Astrocyte (in vitro differentiated cells and primary cell): ENCODE measurements at regions not wholly inside any gene's neighbourhood (a gene's known extent, or its start where the extent isn't known, plus 50 kb on each side); places are given as distances from the start of the nearest gene placed in this dataset.
A peak's percentile ranks its signal among the peaks of the same experiment; 100 is the strongest.

Source experiments
- DNase-seq: peaks from one replicate; pipeline ENCODE4 v3.0.0-alpha.2; 2010; ENCODE audit warnings: low read depth
- FAIRE-seq: peaks from 2 replicates; lab custom pipeline; 2011; peaks lifted over from hg19 to GRCh38; lab: Jason Lieb, UNC
- H2AFZ ChIP-seq: 2 replicates; pipeline ENCODE4 v1.6.0; 2012; ENCODE audit warnings: low read depth, low read length, inconsistent platforms
- H3K27ac ChIP-seq: 2 replicates; pipeline ENCODE4 v1.5.1; 2011; ENCODE audit warnings: low read depth, low read length, inconsistent platforms
- H3K27me3 ChIP-seq: 2 replicates; pipeline ENCODE4 v1.6.0; 2011; ENCODE audit warnings: low read length, inconsistent platforms; ENCODE audit not compliant: insufficient read depth
- H3K36me3 ChIP-seq: 2 replicates; pipeline ENCODE4 v1.5.1; 2011; ENCODE audit warnings: low read length, inconsistent platforms; ENCODE audit not compliant: insufficient read depth
- H3K4me1 ChIP-seq: 2 replicates; pipeline ENCODE4 v1.5.1; 2011; ENCODE audit warnings: low read length, inconsistent platforms; ENCODE audit not compliant: insufficient read depth
- H3K4me2 ChIP-seq: 2 replicates; pipeline ENCODE4 v1.6.0; 2012; ENCODE audit warnings: low read length, inconsistent platforms
- H3K4me3 ChIP-seq: 2 replicates; pipeline ENCODE4 v1.5.1; 2011; ENCODE audit warnings: low read depth, mild to moderate bottlenecking, low read length, inconsistent platforms; ENCODE audit not compliant: insufficient read depth
- H3K79me2 ChIP-seq: 2 replicates; pipeline ENCODE4 v1.6.0; 2012; ENCODE audit warnings: mild to moderate bottlenecking, low read length, inconsistent platforms; ENCODE audit not compliant: insufficient read depth
- H3K9ac ChIP-seq: 2 replicates; pipeline ENCODE4 v1.6.0; 2012; ENCODE audit warnings: mild to moderate bottlenecking, low read length, inconsistent platforms
- H3K9me3 ChIP-seq: 2 replicates; pipeline ENCODE4 v1.5.1; 2012; ENCODE audit warnings: low read depth, mild to moderate bottlenecking, low read length, inconsistent platforms; ENCODE audit not compliant: insufficient read depth
- H4K20me1 ChIP-seq: 2 replicates; pipeline ENCODE4 v1.6.0; 2012; ENCODE audit warnings: low read length, inconsistent platforms; ENCODE audit not compliant: insufficient read depth
- H3K27ac Mint-ChIP-seq: one replicate; pipeline ENCODE4 v1.8.0; 2021; ENCODE audit warnings: mild to moderate bottlenecking, mixed read lengths; ENCODE audit not compliant: unreplicated experiment
- H3K27me3 Mint-ChIP-seq: one replicate; pipeline ENCODE4 v1.8.0; 2021; ENCODE audit warnings: low read depth, mixed read lengths; ENCODE audit not compliant: unreplicated experiment
- H3K36me3 Mint-ChIP-seq: one replicate; pipeline ENCODE4 v1.8.0; 2021; ENCODE audit warnings: low read depth, mixed read lengths; ENCODE audit not compliant: unreplicated experiment
- H3K4me1 Mint-ChIP-seq: one replicate; pipeline ENCODE4 v1.8.0; 2021; ENCODE audit warnings: low read depth, mixed read lengths; ENCODE audit not compliant: unreplicated experiment
- H3K4me3 Mint-ChIP-seq: one replicate; pipeline ENCODE4 v1.8.0; 2021; ENCODE audit warnings: mild to moderate bottlenecking, moderate library complexity, mixed read lengths; ENCODE audit not compliant: unreplicated experiment
- H3K9me3 Mint-ChIP-seq: one replicate; pipeline ENCODE4 v1.8.0; 2021; ENCODE audit warnings: mild to moderate bottlenecking, mixed read lengths; ENCODE audit not compliant: unreplicated experiment
- EZH2 ChIP-seq: IDR thresholded peaks from 2 replicates; pipeline ENCODE4 v1.6.1; 2012; ENCODE audit warnings: mild to moderate bottlenecking, low read length, inconsistent platforms; ENCODE audit not compliant: insufficient read depth
- TF ChIP-seq, protein P1 (sequence below): IDR thresholded peaks from 2 replicates; pipeline ENCODE4 v1.5.1; 2011; ENCODE audit warnings: low read depth, mild to moderate bottlenecking, inconsistent platforms, low read length, moderate library complexity; ENCODE audit not compliant: insufficient read depth

DNA sequence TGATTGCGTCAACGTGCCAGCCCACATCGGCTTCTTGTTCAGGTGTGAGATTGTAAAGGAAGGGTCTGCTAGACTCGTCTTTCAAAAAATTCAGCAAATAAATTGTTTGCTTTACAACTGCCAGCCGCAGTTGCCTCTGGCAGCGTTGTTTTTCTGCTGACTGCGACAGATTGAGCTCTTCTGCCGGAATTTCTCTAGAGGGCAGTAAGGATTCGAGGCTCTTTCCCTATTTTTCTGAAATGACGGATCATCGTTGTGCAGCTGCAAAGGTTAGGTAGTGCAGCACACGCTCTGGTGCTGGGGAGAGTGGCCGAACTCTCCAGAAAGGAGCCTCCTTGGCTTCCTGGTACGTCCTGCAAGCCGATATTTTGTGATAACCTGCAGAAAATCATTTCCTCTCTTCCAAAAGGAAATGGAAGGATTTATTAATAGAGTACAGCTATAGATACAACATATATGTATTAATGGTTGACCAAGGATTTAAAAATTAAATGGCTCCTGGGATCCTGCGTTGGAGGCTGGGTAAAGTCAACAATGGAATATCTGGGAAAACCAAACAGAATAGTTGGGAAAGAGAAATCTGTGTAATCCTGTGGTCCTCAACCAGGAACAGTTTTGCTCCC, 121.9 kb upstream of the ZFP64 start:
- TF ChIP-seq, protein P1, sequence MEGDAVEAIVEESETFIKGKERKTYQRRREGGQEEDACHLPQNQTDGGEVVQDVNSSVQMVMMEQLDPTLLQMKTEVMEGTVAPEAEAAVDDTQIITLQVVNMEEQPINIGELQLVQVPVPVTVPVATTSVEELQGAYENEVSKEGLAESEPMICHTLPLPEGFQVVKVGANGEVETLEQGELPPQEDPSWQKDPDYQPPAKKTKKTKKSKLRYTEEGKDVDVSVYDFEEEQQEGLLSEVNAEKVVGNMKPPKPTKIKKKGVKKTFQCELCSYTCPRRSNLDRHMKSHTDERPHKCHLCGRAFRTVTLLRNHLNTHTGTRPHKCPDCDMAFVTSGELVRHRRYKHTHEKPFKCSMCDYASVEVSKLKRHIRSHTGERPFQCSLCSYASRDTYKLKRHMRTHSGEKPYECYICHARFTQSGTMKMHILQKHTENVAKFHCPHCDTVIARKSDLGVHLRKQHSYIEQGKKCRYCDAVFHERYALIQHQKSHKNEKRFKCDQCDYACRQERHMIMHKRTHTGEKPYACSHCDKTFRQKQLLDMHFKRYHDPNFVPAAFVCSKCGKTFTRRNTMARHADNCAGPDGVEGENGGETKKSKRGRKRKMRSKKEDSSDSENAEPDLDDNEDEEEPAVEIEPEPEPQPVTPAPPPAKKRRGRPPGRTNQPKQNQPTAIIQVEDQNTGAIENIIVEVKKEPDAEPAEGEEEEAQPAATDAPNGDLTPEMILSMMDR = peak; percentile 36
- TF ChIP-seq EZH2 = no peak
- H3K4me2 ChIP-seq = no peak overlapping the region
- H3K4me1 ChIP-seq = no peaks in the 10 kb centered on the region
- no peaks in the 10 kb centered on the region for H3K36me3 Mint-ChIP-seq
- peaks cover 1% of the 10 kb centered on the region for H3K9me3 Mint-ChIP-seq
- peaks cover 4% of the 10 kb centered on the region for H3K27me3 Mint-ChIP-seq
- H3K9ac ChIP-seq = no peak overlapping the region
- no peaks in the 10 kb centered on the region for H4K20me1 ChIP-seq
- no peak overlapping the region for H3K27ac ChIP-seq
- peak; percentile 38 for DNase-seq
- no peaks in the 10 kb centered on the region for H3K9me3 ChIP-seq
- H3K79me2 ChIP-seq = no peaks in the 10 kb centered on the region
- H3K36me3 ChIP-seq = no peaks in the 10 kb centered on the region
- no peaks in the 10 kb centered on the region for H3K4me1 Mint-ChIP-seq
- H3K4me3 ChIP-seq = no peak overlapping the region
- H3K4me3 Mint-ChIP-seq = no peak overlapping the region
- H2AFZ ChIP-seq = no peak overlapping the region
- no peaks in the 10 kb centered on the region for H3K27me3 ChIP-seq
- H3K27ac Mint-ChIP-seq = no peak overlapping the region
- FAIRE-seq = no peak

DNA sequence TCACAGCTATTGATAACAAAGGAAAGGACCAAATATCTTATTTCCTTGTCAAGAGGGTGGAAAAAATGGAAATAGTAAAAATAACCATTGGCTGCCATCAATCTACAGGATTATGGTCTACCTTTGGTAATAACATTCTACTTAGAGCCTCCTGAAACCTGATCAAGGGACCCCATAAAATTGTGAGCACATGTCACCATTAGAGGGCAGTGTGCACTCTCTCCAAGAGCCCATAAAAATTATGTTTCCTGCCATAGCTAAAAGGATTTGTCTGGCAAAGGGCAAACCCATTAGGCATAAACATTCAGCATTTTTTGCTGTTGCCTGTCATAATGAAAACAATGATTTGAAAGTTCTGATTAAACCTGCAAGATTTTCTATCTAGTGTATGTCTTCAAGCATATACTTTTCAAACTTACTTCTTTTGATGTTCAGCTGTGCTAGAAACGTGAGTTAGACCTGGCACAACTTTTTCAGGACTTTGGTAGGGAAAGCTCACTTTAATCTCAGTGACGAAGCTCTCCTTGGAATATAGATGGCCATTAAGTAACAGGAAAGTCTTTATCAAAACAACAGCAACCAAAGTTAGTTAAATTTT, 120.7 kb upstream of the ZFP64 start:
- no peak overlapping the region for H3K27ac ChIP-seq
- H2AFZ ChIP-seq = no peak overlapping the region
- Mint-ChIP-seq H3K4me1 (peaks cover 3% of the 10 kb centered on the region), H3K9me3 (no peaks in the 10 kb centered on the region), H3K27ac (no peak overlapping the region), H3K36me3 (no peaks in the 10 kb centered on the region), H3K4me3 (no peak overlapping the region), H3K27me3 (peaks cover 7% of the 10 kb centered on the region)
- H3K9me3 ChIP-seq = no peaks in the 10 kb centered on the region
- no peaks in the 10 kb centered on the region for H4K20me1 ChIP-seq
- no peak overlapping the region for H3K9ac ChIP-seq
- H3K4me2 ChIP-seq = no peak overlapping the region
- H3K36me3 ChIP-seq = no peaks in the 10 kb centered on the region
- DNase-seq (peak; percentile 38), FAIRE-seq (peak; percentile 59)
- H3K79me2 ChIP-seq = no peaks in the 10 kb centered on the region
- no peak for TF ChIP-seq EZH2
- TF ChIP-seq, protein P1 = peak; percentile 85
- no peak overlapping the region for H3K4me3 ChIP-seq
- no peaks in the 10 kb centered on the region for H3K4me1 ChIP-seq
- no peaks in the 10 kb centered on the region for H3K27me3 ChIP-seq

DNA sequence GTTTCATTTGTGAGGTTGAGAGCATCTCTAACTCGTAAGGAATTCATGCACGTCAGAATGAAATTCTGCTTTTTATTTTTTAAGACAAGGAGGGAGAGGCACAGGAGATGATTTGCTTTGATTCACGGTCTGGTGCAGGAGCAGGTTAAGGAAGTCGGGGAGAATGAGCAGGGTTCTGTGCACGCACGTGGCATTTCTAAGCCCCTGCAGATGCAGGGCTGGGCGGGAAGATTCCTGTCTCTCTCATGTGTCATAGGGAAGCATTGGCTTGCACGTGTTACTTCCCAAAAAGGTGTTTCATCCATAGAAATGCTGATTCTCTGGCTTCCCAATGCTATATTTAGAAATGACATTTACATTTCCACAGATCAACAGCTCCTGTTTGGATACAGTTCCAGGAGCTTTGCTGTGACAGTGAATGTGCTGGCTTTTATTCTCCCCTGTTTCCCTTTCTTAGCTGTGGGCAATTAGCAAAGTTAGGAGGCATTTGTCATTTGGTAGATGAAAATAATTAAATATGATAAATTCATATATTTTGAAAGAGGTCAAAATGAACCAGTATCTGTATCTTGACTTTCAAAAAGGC, 119.7 kb upstream of the ZFP64 start:
- Histone ChIP-seq H3K4me3 (no peak overlapping the region), H3K4me2 (no peak overlapping the region), H3K9ac (no peak overlapping the region), H3K4me1 (no peaks in the 10 kb centered on the region), H3K79me2 (no peaks in the 10 kb centered on the region), H3K36me3 (no peaks in the 10 kb centered on the region), H3K27ac (no peak overlapping the region), H4K20me1 (no peaks in the 10 kb centered on the region), H3K9me3 (no peaks in the 10 kb centered on the region), H3K27me3 (no peaks in the 10 kb centered on the region), H2AFZ (no peak overlapping the region)
- Mint-ChIP-seq H3K27me3 (peaks cover 7% of the 10 kb centered on the region), H3K4me3 (no peak overlapping the region), H3K27ac (no peak overlapping the region), H3K36me3 (no peaks in the 10 kb centered on the region), H3K9me3 (no peaks in the 10 kb centered on the region), H3K4me1 (peaks cover 5% of the 10 kb centered on the region)
- TF ChIP-seq EZH2 = no peak
- TF ChIP-seq, protein P1 = no peak
- DNase-seq = no peak
- FAIRE-seq = no peak
